IMR-90 (cell line): ENCODE measurements at regions not wholly inside any gene's neighbourhood (a gene's known extent, or its start where the extent isn't known, plus 50 kb on each side); places are given as distances from the start of the nearest gene placed in this dataset.

Source experiments
- ATAC-seq: fragments of 200-7000 bp; cut with Tn5 transposase; 2 replicates; pipeline ENCODE4 v1.9.1; 2020; ENCODE audit warnings: low read depth, mild to moderate bottlenecking, moderate library complexity
- BruUV-seq: library from RNA; stranded (reverse); fragments of 400-500 nt; replicated peaks from 2 replicates; lab custom pipeline; 2021; lab: Mats Ljungman, UMichigan
- CTCF ChIA-PET: fragments of 300-600 bp; formaldehyde crosslinking; extraction: SDS; loops from one replicate; lab custom pipeline; 2021; ENCODE audit warnings: antibody characterized with exemption; lab: Yijun Ruan, JAX
- POLR2A ChIA-PET: fragments of 300-600 bp; sonication (Branson Sonifier 250); formaldehyde crosslinking; loops from one replicate; lab custom pipeline; 2022; ENCODE audit warnings: antibody characterized with exemption; ENCODE audit not compliant: unreplicated experiment; lab: Charles Lee
- DNase-seq: peaks from one replicate; pipeline ENCODE4 v3.0.0; 2013
- H2AFZ ChIP-seq: replicated peaks from 2 replicates; pipeline ENCODE3; 2013; ENCODE audit warnings: low read length, mild to moderate bottlenecking; ENCODE audit not compliant: poor library complexity
- H2AK5ac ChIP-seq: 2 replicates; pipeline ENCODE4 v1.6.1; 2013; ENCODE audit warnings: low read depth, low read length, inconsistent platforms
- H2AK9ac ChIP-seq: replicated peaks from 2 replicates; pipeline ENCODE3; 2013; ENCODE audit warnings: mild to moderate bottlenecking, low read depth, low read length, moderate library complexity; ENCODE audit not compliant: poor library complexity
- H2BK120ac ChIP-seq: 2 replicates; pipeline ENCODE4 v1.6.1; 2013; ENCODE audit warnings: low read depth, low read length, inconsistent platforms
- H2BK15ac ChIP-seq: 3 replicates; pipeline ENCODE4 v1.6.1; 2013; ENCODE audit warnings: low read depth, low read length, inconsistent platforms
- H2BK20ac ChIP-seq: 2 replicates; pipeline ENCODE4 v1.6.1; 2013; ENCODE audit warnings: low read depth, mild to moderate bottlenecking, inconsistent platforms, low read length, moderate library complexity
- H2BK5ac ChIP-seq: 2 replicates; pipeline ENCODE4 v1.6.1; 2013; ENCODE audit warnings: mild to moderate bottlenecking, low read depth, low read length, inconsistent platforms; ENCODE audit not compliant: poor library complexity, severe bottlenecking
- H3K14ac ChIP-seq: replicated peaks from 2 replicates; pipeline ENCODE4 v1.6.1; 2013; ENCODE audit warnings: low read depth, low read length, inconsistent platforms
- H3K18ac ChIP-seq: 2 replicates; pipeline ENCODE4 v1.6.1; 2013; ENCODE audit warnings: low read depth, low read length, control low read depth
- H3K23ac ChIP-seq: 2 replicates; pipeline ENCODE4 v1.6.1; 2013; ENCODE audit warnings: low read depth, low read length, inconsistent platforms
- H3K27ac ChIP-seq: 2 replicates; pipeline ENCODE4 v1.5.1; 2013; ENCODE audit warnings: mild to moderate bottlenecking, control low read depth, low read length; ENCODE audit not compliant: insufficient read depth
- H3K27me3 ChIP-seq: 2 replicates; pipeline ENCODE4 v1.6.1; 2013; ENCODE audit warnings: low read length; ENCODE audit not compliant: control insufficient read depth, insufficient read depth
- H3K36me3 ChIP-seq: 2 replicates; pipeline ENCODE4 v1.6.1; 2013; ENCODE audit warnings: low read length, mixed read lengths; ENCODE audit not compliant: control insufficient read depth, insufficient read depth
- H3K4ac ChIP-seq: 2 replicates; pipeline ENCODE4 v1.6.1; 2013; ENCODE audit warnings: low read depth, low read length, inconsistent platforms
- H3K4me1 ChIP-seq: 2 replicates; pipeline ENCODE4 v1.6.1; 2013; ENCODE audit warnings: low read length, mixed read lengths; ENCODE audit not compliant: control insufficient read depth, insufficient read depth
- H3K4me2 ChIP-seq: 2 replicates; pipeline ENCODE4 v1.6.1; 2013; ENCODE audit warnings: low read depth, mild to moderate bottlenecking, control low read depth, low read length, moderate library complexity
- H3K4me3 ChIP-seq: 2 replicates; pipeline ENCODE4 v1.5.1; 2013; ENCODE audit warnings: low read depth, mild to moderate bottlenecking, control low read depth, low read length, moderate library complexity; ENCODE audit not compliant: insufficient read depth
- H3K56ac ChIP-seq: 2 replicates; pipeline ENCODE4 v1.6.1; 2013; ENCODE audit warnings: low read length, inconsistent platforms; ENCODE audit not compliant: insufficient read depth; ENCODE audit errors: extremely low read depth
- H3K79me1 ChIP-seq, 2 experiments: 2 replicates each; pipeline ENCODE4 v1.6.1; 2013; ENCODE audit warnings: low read length in 2 of 2, inconsistent platforms in 1 of 2, low read depth in 1 of 2
- H3K9ac ChIP-seq: 2 replicates; pipeline ENCODE4 v1.6.1; 2013; ENCODE audit warnings: low read depth, low read length, control low read depth
- H3K9me1 ChIP-seq: 2 replicates; pipeline ENCODE4 v1.6.1; 2013; ENCODE audit warnings: low read length, inconsistent platforms; ENCODE audit not compliant: insufficient read depth
- H3K9me3 ChIP-seq: 2 replicates; pipeline ENCODE4 v1.6.1; 2013; ENCODE audit warnings: low read length; ENCODE audit not compliant: control insufficient read depth, insufficient read depth
- H4K20me1 ChIP-seq: 2 replicates; pipeline ENCODE4 v1.6.1; 2013; ENCODE audit warnings: low read length, inconsistent platforms; ENCODE audit not compliant: insufficient read depth
- H4K5ac ChIP-seq: 2 replicates; pipeline ENCODE4 v1.6.1; 2013; ENCODE audit warnings: mild to moderate bottlenecking, low read depth, low read length, control low read depth
- H4K8ac ChIP-seq, 2 experiments: 2 replicates each; pipeline ENCODE4 v1.6.1; 2013; ENCODE audit warnings: low read depth in 2 of 2, low read length in 2 of 2, control low read depth in 1 of 2, inconsistent platforms in 1 of 2
- H4K91ac ChIP-seq: 2 replicates; pipeline ENCODE4 v1.6.1; 2013; ENCODE audit warnings: low read depth, low read length, inconsistent platforms; ENCODE audit not compliant: insufficient read depth
- BHLHE40 ChIP-seq: fragments of 150-350 bp; IDR thresholded peaks from 2 replicates; pipeline ENCODE4 v1.6.1; 2016; ENCODE audit warnings: mild to moderate bottlenecking, low read depth, low read length
- FOS ChIP-seq: fragments of 150-350 bp; IDR thresholded peaks from 2 replicates; pipeline ENCODE4 v1.6.1; 2016; ENCODE audit warnings: low read depth, low read length
- MAFK ChIP-seq: IDR thresholded peaks from 2 replicates; pipeline ENCODE4 v1.6.1; 2012; ENCODE audit warnings: low read depth, low read length, improper control_type of control experiment
- NFE2L2 ChIP-seq: fragments of 150-350 bp; IDR thresholded peaks from 2 replicates; pipeline ENCODE4 v1.6.1; 2016; ENCODE audit warnings: low read depth, mild to moderate bottlenecking, low read length
- POLR2A ChIP-seq: IDR thresholded peaks from 2 replicates; pipeline ENCODE4 v1.6.1; 2012; ENCODE audit warnings: mild to moderate bottlenecking, low read depth, low read length
- RFX5 ChIP-seq: IDR thresholded peaks from 2 replicates; pipeline ENCODE4 v1.8.0; 2012; ENCODE audit warnings: low read depth, mild to moderate bottlenecking, low read length, moderate library complexity
- SMC3 ChIP-seq: fragments of 150-350 bp; IDR thresholded peaks from 2 replicates; pipeline ENCODE4 v1.6.1; 2016; ENCODE audit warnings: low read depth, mild to moderate bottlenecking, antibody characterized with exemption, low read length, moderate library complexity
- WGBS, 2 experiments: methylation state at CpG; one replicate each; pipeline versions ENCODE4 v1.1.5 to v1.1.7; 2013; ENCODE audit warnings: missing lambda C conversion rate in 2 of 2; ENCODE audit not compliant: insufficient read length in 1 of 2; ENCODE audit errors: extremely low coverage in 2 of 2; 5-methylcytosine and 5-hydroxymethylcytosine counted together
- dilution Hi-C: fragments of 300-500 bp; cut with HindIII; formaldehyde crosslinking; loops from one replicate; pipeline ENCODE4 v1.14.3; 2018; ENCODE audit warnings: low sequenced_read_pairs; ENCODE audit not compliant: unreplicated experiment
- in situ Hi-C: fragments of 300-500 bp; cut with MboI; formaldehyde crosslinking; loops from 3 replicates; pipeline ENCODE4 v1.14.3; 2019; ENCODE audit warnings: low sequenced_read_pairs, inconsistent platforms, mixed read lengths
- intact Hi-C: fragments of 100-400 bp; cut with micrococcal nuclease; formaldehyde crosslinking; loops from 2 replicates; pipeline ENCODE4 v1.10.0; 2022
- TF ChIP-seq, protein P1 (sequence below): fragments of 150-350 bp; IDR thresholded peaks from 2 replicates; pipeline ENCODE4 v1.6.1; 2017; ENCODE audit warnings: mild to moderate bottlenecking, antibody characterized with exemption, low read length, low read depth

DNA sequence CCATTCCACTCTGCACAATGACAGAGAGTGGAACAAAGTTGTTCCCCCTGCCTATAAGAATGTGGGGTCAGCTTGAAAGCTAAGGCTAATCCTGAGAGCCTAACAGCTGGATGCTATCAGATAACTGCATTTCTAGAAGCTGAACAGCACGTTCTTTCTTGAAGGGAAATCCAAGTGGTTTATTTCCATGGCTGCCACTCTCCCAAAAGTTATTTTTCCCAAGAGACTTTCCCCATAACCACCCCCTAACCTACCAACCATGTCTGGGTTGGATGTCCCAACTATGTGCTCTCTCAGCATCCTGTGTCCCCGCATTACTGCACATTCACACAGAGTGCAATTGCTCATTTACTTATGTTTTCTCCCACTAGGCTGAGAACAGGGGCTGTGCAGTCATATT, 140.7 kb upstream of the ANKRD1 start:
- Histone ChIP-seq H2AFZ (no peak overlapping the region), H3K23ac (no peak overlapping the region), H3K14ac (no peak overlapping the region), H3K36me3 (no peaks in the 10 kb centered on the region), H3K27ac (no peak overlapping the region), H3K27me3 (peaks cover 5% of the 10 kb centered on the region; the same call in 1 of the 2 replicates), H2AK9ac (no peak overlapping the region), H3K9me1 (no peaks in the 10 kb centered on the region), H3K4me1 (no peaks in the 10 kb centered on the region), H3K4me2 (no peak overlapping the region), H3K56ac (no peak overlapping the region), H2BK5ac (no peak overlapping the region), H3K4me3 (no peak overlapping the region), H2BK120ac (no peak overlapping the region), H2BK15ac (no peak overlapping the region), H4K8ac (no peak overlapping the region), H4K91ac (no peak overlapping the region), H4K20me1 (no peaks in the 10 kb centered on the region), H2AK5ac (no peak overlapping the region), H4K5ac (no peak overlapping the region), H2BK20ac (no peak overlapping the region), H3K4ac (no peak overlapping the region), H3K79me1 (no peaks in the 10 kb centered on the region), H3K9me3 (no peaks in the 10 kb centered on the region), H3K18ac (no peak overlapping the region), H3K9ac (no peak overlapping the region)
- intact Hi-C loops: no loop called here
- TF ChIP-seq SMC3 (no peak), POLR2A (no peak), NFE2L2 (no peak), BHLHE40 (no peak), RFX5 (no peak), MAFK (no peak), FOS (no peak)
- TF ChIP-seq, protein P1, sequence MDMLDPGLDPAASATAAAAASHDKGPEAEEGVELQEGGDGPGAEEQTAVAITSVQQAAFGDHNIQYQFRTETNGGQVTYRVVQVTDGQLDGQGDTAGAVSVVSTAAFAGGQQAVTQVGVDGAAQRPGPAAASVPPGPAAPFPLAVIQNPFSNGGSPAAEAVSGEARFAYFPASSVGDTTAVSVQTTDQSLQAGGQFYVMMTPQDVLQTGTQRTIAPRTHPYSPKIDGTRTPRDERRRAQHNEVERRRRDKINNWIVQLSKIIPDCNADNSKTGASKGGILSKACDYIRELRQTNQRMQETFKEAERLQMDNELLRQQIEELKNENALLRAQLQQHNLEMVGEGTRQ: no peak
- ChIA-PET POLR2A (no interaction called here), CTCF (no interaction called here)
- ATAC-seq (no peak), DNase-seq (no peak)
- dilution Hi-C loops: no loop called here
- BruUV-seq: no TSS peak
- in situ Hi-C loops: no loop called here
- no CpG with 5 or more reads among the region's 2 CpGs for WGBS, 2 experiments
